SU-DHL-6 (cell line): ENCODE measurements at regions not wholly inside any gene's neighbourhood (a gene's known extent, or its start where the extent isn't known, plus 50 kb on each side); places are given as distances from the start of the nearest gene placed in this dataset.

Experiments
- CTCF ChIP-seq: fragments of 200-600 bp; sonication (generic); IDR thresholded peaks from one replicate; pipeline ENCODE4 v1.5.1; 2017; ENCODE audit warnings: antibody characterized with exemption, mild to moderate bottlenecking, low read length, moderate library complexity; ENCODE audit not compliant: insufficient read depth, poor library complexity, severe bottlenecking
- EZH2phosphoT487 ChIP-seq: fragments of 200-600 bp; sonication (generic), shearing (Covaris generic); conservative IDR thresholded peaks from 2 replicates; pipeline ENCODE4 v1.6.1; 2018; ENCODE audit warnings: mild to moderate bottlenecking, antibody characterized with exemption, low read length, moderate library complexity, mixed read lengths

GRCh38 chr10:129321727-129322126 is 145.3 kb upstream of the MGMT start:
- TF ChIP-seq CTCF (no peak), EZH2phosphoT487 (no peak)
